Progenitor cell of endocrine pancreas (in vitro differentiated cells): ENCODE measurements at regions not wholly inside any gene's neighbourhood (a gene's known extent, or its start where the extent isn't known, plus 50 kb on each side); places are given as distances from the start of the nearest gene placed in this dataset.

Experiments used
- DNase-seq: peaks from one replicate; pipeline ENCODE4 v3.0.0; 2021; ENCODE audit warnings: low spot score; ENCODE audit not compliant: unreplicated experiment
- H3K27ac Mint-ChIP-seq: 2 replicates; pipeline ENCODE4 v1.8.0; 2021; ENCODE audit warnings: mild to moderate bottlenecking, moderate library complexity, mixed read lengths
- H3K27me3 Mint-ChIP-seq: 2 replicates; pipeline ENCODE4 v1.8.0; 2021; ENCODE audit warnings: mixed read lengths
- H3K36me3 Mint-ChIP-seq: 2 replicates; pipeline ENCODE4 v1.8.0; 2022; ENCODE audit warnings: mixed read lengths; ENCODE audit not compliant: insufficient read depth
- H3K4me1 Mint-ChIP-seq: 2 replicates; pipeline ENCODE4 v1.8.0; 2021; ENCODE audit warnings: low read depth, mixed read lengths
- H3K4me3 Mint-ChIP-seq: 2 replicates; pipeline ENCODE4 v1.8.0; 2021; ENCODE audit warnings: low read depth, mild to moderate bottlenecking, moderate library complexity, mixed read lengths
- H3K9me3 Mint-ChIP-seq: 2 replicates; pipeline ENCODE4 v1.8.0; 2021; ENCODE audit warnings: low read depth, mixed read lengths
- TF ChIP-seq, protein P1 (sequence below): fragments of 200-600 bp; sonication (generic); IDR thresholded peaks from one replicate; pipeline ENCODE4 v1.5.0; 2021; ENCODE audit warnings: antibody characterized with exemption, mild to moderate bottlenecking; ENCODE audit not compliant: unreplicated experiment

DNA sequence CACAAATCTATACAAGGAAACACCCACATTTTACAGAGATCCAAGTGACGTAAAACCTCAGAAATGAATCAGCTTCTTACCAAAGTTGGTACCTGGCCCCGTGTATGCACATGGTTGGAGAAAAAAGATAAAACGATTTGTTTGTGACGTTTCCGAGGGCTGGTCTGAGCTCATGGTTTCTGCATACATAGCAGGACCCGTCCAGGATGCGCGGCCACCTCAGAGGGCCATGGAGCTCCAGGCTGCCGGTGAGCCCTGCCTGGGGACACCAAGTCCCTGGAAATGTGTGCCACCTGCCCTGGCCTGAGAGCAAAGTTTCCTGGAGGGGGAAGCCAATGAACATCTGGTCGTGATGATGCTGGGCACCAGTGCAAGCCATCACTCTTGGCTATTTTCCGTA, 402.6 kb upstream of the MKI67 start:
- H3K27me3 Mint-ChIP-seq = peaks cover 46% of the 10 kb centered on the region
- H3K9me3 Mint-ChIP-seq = no peaks in the 10 kb centered on the region
- no peak overlapping the region for H3K4me3 Mint-ChIP-seq
- no peak for DNase-seq
- TF ChIP-seq, protein P1, sequence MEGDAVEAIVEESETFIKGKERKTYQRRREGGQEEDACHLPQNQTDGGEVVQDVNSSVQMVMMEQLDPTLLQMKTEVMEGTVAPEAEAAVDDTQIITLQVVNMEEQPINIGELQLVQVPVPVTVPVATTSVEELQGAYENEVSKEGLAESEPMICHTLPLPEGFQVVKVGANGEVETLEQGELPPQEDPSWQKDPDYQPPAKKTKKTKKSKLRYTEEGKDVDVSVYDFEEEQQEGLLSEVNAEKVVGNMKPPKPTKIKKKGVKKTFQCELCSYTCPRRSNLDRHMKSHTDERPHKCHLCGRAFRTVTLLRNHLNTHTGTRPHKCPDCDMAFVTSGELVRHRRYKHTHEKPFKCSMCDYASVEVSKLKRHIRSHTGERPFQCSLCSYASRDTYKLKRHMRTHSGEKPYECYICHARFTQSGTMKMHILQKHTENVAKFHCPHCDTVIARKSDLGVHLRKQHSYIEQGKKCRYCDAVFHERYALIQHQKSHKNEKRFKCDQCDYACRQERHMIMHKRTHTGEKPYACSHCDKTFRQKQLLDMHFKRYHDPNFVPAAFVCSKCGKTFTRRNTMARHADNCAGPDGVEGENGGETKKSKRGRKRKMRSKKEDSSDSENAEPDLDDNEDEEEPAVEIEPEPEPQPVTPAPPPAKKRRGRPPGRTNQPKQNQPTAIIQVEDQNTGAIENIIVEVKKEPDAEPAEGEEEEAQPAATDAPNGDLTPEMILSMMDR = no peak
- no peak overlapping the region for H3K27ac Mint-ChIP-seq
- no peaks in the 10 kb centered on the region for H3K36me3 Mint-ChIP-seq
- H3K4me1 Mint-ChIP-seq = no peaks in the 10 kb centered on the region

DNA sequence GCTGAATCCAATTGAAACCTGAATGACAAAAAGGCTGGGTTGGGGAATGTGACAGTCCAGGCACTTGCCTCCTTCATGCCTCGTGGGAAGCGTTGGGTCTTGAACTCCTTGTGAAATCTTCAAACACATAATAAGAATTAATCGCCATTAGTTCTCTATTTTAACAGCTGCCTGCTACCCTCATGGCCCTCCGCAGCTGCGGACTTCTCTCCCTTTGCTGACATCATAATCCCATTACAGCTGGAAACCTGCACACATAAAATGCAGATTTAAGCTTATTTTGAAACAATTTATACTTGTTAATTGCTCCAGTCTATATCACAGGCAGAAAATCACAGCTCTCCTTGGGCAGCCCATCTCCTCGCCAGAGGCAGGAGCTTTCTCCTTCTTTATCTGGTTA, 403.0 kb upstream of the MKI67 start:
- peaks cover 47% of the 10 kb centered on the region for H3K27me3 Mint-ChIP-seq
- H3K4me3 Mint-ChIP-seq = no peak overlapping the region
- no peak overlapping the region for H3K27ac Mint-ChIP-seq
- TF ChIP-seq, protein P1 = no peak
- H3K36me3 Mint-ChIP-seq = no peaks in the 10 kb centered on the region
- no peaks in the 10 kb centered on the region for H3K4me1 Mint-ChIP-seq
- no peak for DNase-seq
- H3K9me3 Mint-ChIP-seq = no peaks in the 10 kb centered on the region

DNA sequence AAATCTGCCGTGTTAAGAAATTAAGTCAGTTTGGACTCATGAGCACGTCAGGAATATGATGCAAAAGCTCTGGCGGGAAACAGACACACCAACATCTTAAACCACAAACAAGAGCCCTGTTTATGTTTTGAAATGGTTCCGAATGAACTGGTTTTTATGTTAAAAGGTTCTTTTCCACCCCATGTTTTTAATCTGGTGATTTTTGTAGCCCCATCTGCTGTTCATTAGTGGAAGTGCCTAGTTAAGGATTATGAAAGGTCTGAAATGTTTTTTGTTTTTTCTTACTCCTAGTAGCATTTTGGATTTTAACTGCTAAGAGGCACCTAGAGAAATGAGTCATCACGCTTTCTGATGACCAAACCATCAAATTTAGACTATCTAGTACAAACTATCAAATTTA, 404.1 kb upstream of the MKI67 start:
- H3K36me3 Mint-ChIP-seq = no peaks in the 10 kb centered on the region
- no peaks in the 10 kb centered on the region for H3K9me3 Mint-ChIP-seq
- no peak overlapping the region for H3K4me3 Mint-ChIP-seq
- H3K4me1 Mint-ChIP-seq = no peaks in the 10 kb centered on the region
- no peak for DNase-seq
- TF ChIP-seq, protein P1 = peak; percentile 75
- peaks cover 53% of the 10 kb centered on the region for H3K27me3 Mint-ChIP-seq
- H3K27ac Mint-ChIP-seq = no peak overlapping the region

DNA sequence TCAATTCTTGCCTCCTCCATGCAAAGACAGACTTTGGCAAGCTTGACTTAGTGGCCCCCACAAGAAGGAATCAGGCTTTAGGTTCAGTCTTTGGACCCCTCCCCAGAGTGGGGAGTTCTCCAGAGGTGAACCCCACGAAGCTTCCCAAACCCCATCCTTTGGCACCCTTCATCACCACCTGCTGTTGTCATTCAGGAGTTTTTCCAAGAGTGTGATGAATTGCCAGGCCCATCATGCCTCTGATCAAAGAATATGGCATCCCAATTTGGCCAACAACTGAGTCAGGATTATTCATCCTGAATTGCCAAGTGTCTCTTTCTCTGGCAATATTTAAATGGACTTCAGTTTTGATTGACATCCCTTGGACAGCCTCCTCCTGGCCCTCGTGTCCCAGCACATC, 404.7 kb upstream of the MKI67 start:
- Mint-ChIP-seq H3K27ac (no peak overlapping the region), H3K9me3 (no peaks in the 10 kb centered on the region), H3K27me3 (peaks cover 53% of the 10 kb centered on the region), H3K36me3 (no peaks in the 10 kb centered on the region), H3K4me1 (no peaks in the 10 kb centered on the region), H3K4me3 (no peak overlapping the region)
- TF ChIP-seq, protein P1 = no peak
- no peak for DNase-seq

DNA sequence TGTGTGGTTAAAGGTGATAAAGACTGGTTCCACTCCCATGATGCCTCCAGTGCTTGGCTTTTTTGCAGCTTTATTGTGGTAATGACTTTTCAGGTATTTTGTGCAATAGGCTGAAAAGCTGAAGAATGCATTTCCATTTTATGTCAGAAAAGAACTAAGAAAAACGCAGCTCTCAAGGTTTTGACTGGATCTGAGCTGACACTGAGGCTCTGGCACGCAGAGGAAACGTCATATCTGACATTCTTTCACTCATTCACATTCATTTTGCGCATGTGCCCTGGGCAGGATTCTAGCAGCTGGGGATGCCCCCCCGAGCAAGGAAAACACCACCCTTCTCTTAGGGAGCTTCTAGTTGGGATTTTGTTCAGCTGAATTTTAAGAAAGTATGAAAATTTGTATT, 408.5 kb upstream of the MKI67 start:
- Mint-ChIP-seq H3K27me3 (peaks cover 56% of the 10 kb centered on the region), H3K4me3 (no peak overlapping the region), H3K27ac (no peak overlapping the region), H3K4me1 (peaks cover 4% of the 10 kb centered on the region), H3K9me3 (no peaks in the 10 kb centered on the region), H3K36me3 (no peaks in the 10 kb centered on the region)
- no peak for DNase-seq
- TF ChIP-seq, protein P1 = no peak

DNA sequence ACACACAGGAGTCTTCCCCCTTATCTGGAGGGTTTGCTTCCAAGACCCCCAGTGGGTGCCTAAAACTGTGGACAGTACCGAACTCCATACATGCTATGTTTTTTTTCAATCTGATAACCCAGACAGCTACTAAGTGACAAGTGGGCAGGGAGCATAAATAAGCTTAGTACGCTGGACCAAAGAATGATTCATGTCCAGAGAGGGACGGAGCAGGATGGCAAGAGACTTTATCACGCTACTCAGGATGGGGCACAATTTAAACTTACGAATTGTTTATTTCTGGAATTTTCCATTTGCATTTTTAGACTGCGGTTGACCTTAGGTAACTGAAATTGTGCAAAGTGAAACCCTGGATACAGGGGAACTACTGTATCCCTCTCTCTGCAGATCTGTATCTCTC, 410.0 kb upstream of the MKI67 start:
- Mint-ChIP-seq H3K4me3 (no peak overlapping the region), H3K9me3 (no peaks in the 10 kb centered on the region), H3K36me3 (no peaks in the 10 kb centered on the region), H3K27ac (no peak overlapping the region), H3K27me3 (peaks cover 62% of the 10 kb centered on the region), H3K4me1 (peaks cover 14% of the 10 kb centered on the region)
- no peak for DNase-seq
- TF ChIP-seq, protein P1 = no peak
